Activated naive CD8-positive, alpha-beta T cell treated with anti-CD3 and anti-CD28 coated beads, Interleukin-2, amount 10 ng/mL, durations not matched to agents 7 days and 5 days (primary cell): ENCODE measurements at regions not wholly inside any gene's neighbourhood (a gene's known extent, or its start where the extent isn't known, plus 50 kb on each side); places are given as distances from the start of the nearest gene placed in this dataset.
"Not testable (repeated sequence)": the region's sequence is repeated elsewhere in the genome, so short reads cannot be mapped to it uniquely, and the experiment has no call there.

Source experiments
- ATAC-seq: fragments of 150-1000 bp; cut with Tn5 transposase; one replicate; pipeline ENCODE4 v1.10.0; 2021; ENCODE audit warnings: low read depth, moderate library complexity
- POLR2A ChIA-PET: fragments of 350-600 bp; sonication (Branson Sonifier 250); formaldehyde crosslinking; loops from one replicate; lab custom pipeline; 2021; ENCODE audit warnings: antibody characterized with exemption; lab: Charles Lee
- DNase-seq: peaks from one replicate; pipeline ENCODE4 v3.0.0; 2021
- H3K27ac Mint-ChIP-seq: one replicate; pipeline ENCODE4 v1.8.0; 2022; ENCODE audit warnings: mild to moderate bottlenecking, mixed read lengths
- H3K27me3 Mint-ChIP-seq: one replicate; pipeline ENCODE4 v1.8.0; 2022; ENCODE audit warnings: mild to moderate bottlenecking, moderate library complexity, mixed read lengths
- H3K36me3 Mint-ChIP-seq: one replicate; pipeline ENCODE4 v1.8.0; 2021; ENCODE audit warnings: mild to moderate bottlenecking, mixed read lengths
- H3K4me1 Mint-ChIP-seq: one replicate; pipeline ENCODE4 v1.8.0; 2021; ENCODE audit warnings: mixed read lengths
- H3K4me3 Mint-ChIP-seq: one replicate; pipeline ENCODE4 v1.8.0; 2022; ENCODE audit warnings: mild to moderate bottlenecking, moderate library complexity, mixed read lengths
- H3K9me3 Mint-ChIP-seq: one replicate; pipeline ENCODE4 v1.8.0; 2021; ENCODE audit warnings: mixed read lengths

DNA sequence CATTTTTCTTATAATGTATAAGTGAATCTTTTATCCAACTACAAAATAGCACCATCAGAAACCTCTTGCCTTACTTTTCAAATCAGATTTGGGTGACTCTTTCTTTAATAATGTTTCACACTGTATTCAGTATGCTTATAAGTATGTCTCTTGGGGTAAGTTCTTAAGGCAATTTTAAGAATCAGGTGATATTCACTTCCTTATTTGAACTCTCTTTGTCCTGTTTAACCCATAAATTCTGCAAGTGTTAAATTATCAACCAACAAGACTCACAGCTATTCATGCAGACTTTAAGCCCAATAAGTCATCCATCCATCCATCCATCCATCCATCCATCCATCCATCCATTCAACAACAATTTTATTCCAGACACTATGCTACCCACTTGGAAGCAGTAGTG is 142.7 kb upstream of the FBXL17 start:
- Mint-ChIP-seq H3K4me1 (no peaks in the 10 kb centered on the region), H3K27ac (no peak overlapping the region), H3K9me3 (peaks cover 4% of the 10 kb centered on the region), H3K4me3 (no peak overlapping the region), H3K27me3 (peaks cover 7% of the 10 kb centered on the region), H3K36me3 (no peaks in the 10 kb centered on the region)
- no peak for ATAC-seq
- POLR2A ChIA-PET: no interaction called here
- DNase-seq: no peak

DNA sequence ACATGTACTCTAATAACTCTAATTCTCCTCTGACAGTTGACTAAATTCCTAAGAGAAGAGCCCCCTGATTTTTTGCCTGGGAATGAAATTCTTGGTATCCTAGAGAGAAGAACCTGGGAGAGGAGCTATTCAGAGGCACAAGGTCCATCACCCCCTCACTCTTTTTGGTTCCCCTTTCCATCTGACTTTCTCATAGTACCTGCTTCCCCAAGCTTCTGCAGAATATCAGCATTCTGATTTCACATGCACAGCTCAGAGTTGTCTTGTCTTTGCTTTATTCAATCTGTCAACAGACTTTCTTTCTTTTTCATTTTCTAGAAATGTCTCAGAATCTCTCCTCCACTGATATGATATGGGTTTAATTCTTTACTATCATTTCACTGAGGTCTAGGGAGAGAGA is 141.5 kb upstream of the FBXL17 start:
- Mint-ChIP-seq H3K4me3 (no peak overlapping the region), H3K36me3 (no peaks in the 10 kb centered on the region), H3K27me3 (peaks cover 7% of the 10 kb centered on the region), H3K4me1 (no peaks in the 10 kb centered on the region), H3K27ac (no peak overlapping the region), H3K9me3 (peaks cover 4% of the 10 kb centered on the region)
- DNase-seq (no peak), ATAC-seq (no peak)
- POLR2A ChIA-PET: no interaction called here

GRCh38 chr5:108521841-108522506 is 140.1 kb upstream of the FBXL17 start:
- H3K4me1 Mint-ChIP-seq: no peaks in the 10 kb centered on the region

GRCh38 chr5:108521011-108521700 is 139.3 kb upstream of the FBXL17 start:
- Mint-ChIP-seq H3K9me3 (no peaks in the 10 kb centered on the region), H3K4me3 (no peak overlapping the region), H3K27me3 (peaks cover 7% of the 10 kb centered on the region), H3K4me1 (no peaks in the 10 kb centered on the region), H3K36me3 (no peaks in the 10 kb centered on the region), H3K27ac (no peak overlapping the region)
- POLR2A ChIA-PET: no interaction called here
- no peak for DNase-seq
- ATAC-seq: no peak

More at GRCh38 chr5:108521841-108522506, 140.1 kb upstream of the FBXL17 start:
- ATAC-seq (no peak), DNase-seq (no peak)
- Mint-ChIP-seq H3K4me3 (no peak overlapping the region), H3K27ac (no peak overlapping the region), H3K9me3 (peaks cover 4% of the 10 kb centered on the region), H3K36me3 (no peaks in the 10 kb centered on the region), H3K27me3 (peaks cover 7% of the 10 kb centered on the region)
- POLR2A ChIA-PET: no interaction called here

DNA sequence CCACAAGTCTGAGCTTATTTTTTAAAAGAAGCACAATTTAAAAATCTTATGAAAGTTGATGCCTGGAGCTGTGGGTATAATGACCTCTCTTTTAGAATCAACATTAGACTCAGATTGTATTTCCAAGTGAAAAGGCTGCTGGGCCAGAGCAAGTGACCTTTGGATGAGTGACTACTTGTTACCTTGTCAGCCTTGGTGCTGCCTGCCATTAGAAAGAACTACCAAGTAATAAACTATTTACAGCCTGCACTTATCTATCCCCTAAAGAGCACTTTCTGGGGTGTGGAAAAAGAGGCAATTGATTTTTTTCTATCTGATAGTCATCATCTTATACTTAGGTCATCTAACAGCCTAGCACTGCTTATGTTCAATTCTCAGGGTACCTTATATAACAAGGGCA is 134.9 kb upstream of the FBXL17 start:
- DNase-seq: no peak
- peaks cover 1% of the 10 kb centered on the region for H3K9me3 Mint-ChIP-seq
- POLR2A ChIA-PET: no interaction called here
- ATAC-seq: no peak
- peaks cover 17% of the 10 kb centered on the region for H3K27me3 Mint-ChIP-seq
- H3K36me3 Mint-ChIP-seq: no peaks in the 10 kb centered on the region
- H3K4me1 Mint-ChIP-seq: no peaks in the 10 kb centered on the region
- H3K4me3 Mint-ChIP-seq: no peak overlapping the region
- no peak overlapping the region for H3K27ac Mint-ChIP-seq

DNA sequence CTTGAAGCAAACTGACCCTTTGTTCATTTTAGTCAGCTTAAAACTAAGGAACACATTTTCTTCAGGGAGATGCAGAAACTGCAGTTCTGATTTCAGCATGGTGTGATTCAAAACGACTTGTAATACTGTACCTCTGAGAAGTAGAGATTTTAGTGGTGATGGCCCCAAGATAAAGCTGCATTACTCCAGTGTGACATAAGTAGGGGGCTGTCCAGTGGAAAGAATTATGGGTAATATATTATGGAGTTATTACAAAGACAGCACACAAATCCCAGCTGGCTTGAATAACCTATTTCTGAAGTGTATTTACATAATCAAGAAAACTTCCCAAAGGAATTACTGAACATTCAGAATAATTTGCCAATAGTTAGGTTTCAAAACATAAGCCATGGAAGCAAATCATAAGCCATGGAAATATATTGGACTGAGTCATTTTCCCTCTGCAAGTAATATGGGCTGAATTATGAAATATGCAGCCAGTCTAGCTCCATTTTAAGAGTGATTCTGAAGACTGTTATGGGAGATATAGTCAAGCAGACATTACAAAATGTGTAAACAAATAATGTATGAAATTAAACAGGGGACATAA is 133.7 kb upstream of the FBXL17 start:
- Mint-ChIP-seq H3K4me3 (no peak overlapping the region), H3K36me3 (no peaks in the 10 kb centered on the region), H3K4me1 (no peaks in the 10 kb centered on the region), H3K27me3 (peaks cover 21% of the 10 kb centered on the region), H3K9me3 (peaks cover 1% of the 10 kb centered on the region), H3K27ac (no peak overlapping the region)
- DNase-seq (no peak), ATAC-seq (no peak)
- POLR2A ChIA-PET: no interaction called here

DNA sequence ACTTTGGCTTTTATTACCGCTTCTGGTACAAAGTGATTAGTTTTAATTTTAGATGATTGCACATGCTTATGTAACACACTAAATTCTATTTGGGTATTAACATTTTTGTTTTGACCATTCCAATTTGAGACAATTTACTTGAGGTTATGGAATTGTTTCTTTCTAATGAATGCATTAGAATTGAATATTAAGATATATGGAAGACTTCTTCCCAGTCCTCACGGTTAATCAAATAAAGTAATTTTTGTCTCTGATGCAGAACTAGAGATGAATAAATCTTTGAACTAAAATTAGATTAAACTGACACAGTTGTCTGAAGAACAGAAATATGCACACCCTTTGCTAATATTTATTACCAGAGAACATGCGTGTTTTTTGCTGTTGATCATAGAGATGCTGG is 127.1 kb upstream of the FBXL17 start:
- H3K36me3 Mint-ChIP-seq: no peaks in the 10 kb centered on the region

DNA sequence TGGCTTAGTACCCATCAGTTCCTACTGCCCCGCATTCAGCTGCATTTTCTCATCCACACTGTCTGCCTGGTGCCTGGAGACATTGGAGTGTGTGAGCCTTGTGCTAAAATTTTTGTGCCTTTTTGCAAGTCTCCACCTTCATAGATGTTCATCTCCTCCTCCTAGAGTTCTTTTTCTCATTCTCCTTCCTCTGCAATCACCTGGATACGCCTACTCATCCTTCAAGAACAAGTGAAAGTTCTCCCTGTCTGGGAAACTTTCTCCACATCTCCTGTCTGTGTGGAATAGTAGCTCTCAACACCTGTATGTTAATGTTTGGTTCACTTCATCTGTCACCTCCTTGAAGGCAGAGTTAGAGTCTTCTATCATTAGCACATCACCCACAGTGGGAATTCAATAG is 125.7 kb upstream of the FBXL17 start:
- no peak for ATAC-seq
- Mint-ChIP-seq H3K36me3 (no peaks in the 10 kb centered on the region), H3K27me3 (peaks cover 9% of the 10 kb centered on the region), H3K4me1 (no peaks in the 10 kb centered on the region), H3K4me3 (no peak overlapping the region), H3K9me3 (peaks cover 1% of the 10 kb centered on the region), H3K27ac (no peak overlapping the region)
- POLR2A ChIA-PET: no interaction called here
- no peak for DNase-seq

More for the DNA sequence above, 127.1 kb upstream of the FBXL17 start:
- H3K9me3 Mint-ChIP-seq: peaks cover 1% of the 10 kb centered on the region
- no peak for ATAC-seq
- peaks cover 21% of the 10 kb centered on the region for H3K27me3 Mint-ChIP-seq
- H3K4me1 Mint-ChIP-seq: no peaks in the 10 kb centered on the region
- H3K4me3 Mint-ChIP-seq: no peak overlapping the region
- no peak overlapping the region for H3K27ac Mint-ChIP-seq
- POLR2A ChIA-PET: no interaction called here
- DNase-seq: no peak

DNA sequence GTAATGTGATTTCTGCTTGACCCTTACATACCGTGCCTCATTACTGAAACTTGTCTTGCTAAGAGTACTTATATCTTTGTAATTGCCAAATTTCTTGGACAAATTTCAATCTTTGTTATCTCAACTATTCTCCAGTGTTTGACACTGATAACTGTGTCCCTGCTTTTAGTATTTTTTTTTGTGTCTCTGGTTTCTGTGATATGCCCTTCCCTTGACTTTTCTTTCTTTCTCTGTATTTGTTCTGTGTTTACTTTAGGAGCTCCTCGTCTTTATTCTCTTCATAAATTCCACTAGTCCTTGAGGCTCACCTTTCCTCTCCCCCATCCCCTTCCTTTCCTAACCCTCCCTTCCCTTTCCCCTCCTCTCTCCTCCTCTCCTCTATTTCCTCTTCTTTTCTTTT is 123.7 kb upstream of the FBXL17 start:
- Mint-ChIP-seq H3K27me3 (no peaks in the 10 kb centered on the region), H3K9me3 (peaks cover 5% of the 10 kb centered on the region), H3K4me3 (no peak overlapping the region), H3K27ac (no peak overlapping the region), H3K36me3 (no peaks in the 10 kb centered on the region), H3K4me1 (no peaks in the 10 kb centered on the region)
- ATAC-seq (no peak), DNase-seq (no peak)
- POLR2A ChIA-PET: no interaction called here

- H3K9me3 Mint-ChIP-seq: peaks cover 5% of the 10 kb centered on the region
- no peak overlapping the region for H3K4me3 Mint-ChIP-seq
- no peaks in the 10 kb centered on the region for H3K27me3 Mint-ChIP-seq
- POLR2A ChIA-PET: no interaction called here
- no peaks in the 10 kb centered on the region for H3K36me3 Mint-ChIP-seq
- no peak overlapping the region for H3K27ac Mint-ChIP-seq
- no peak for DNase-seq
- no peak for ATAC-seq
- H3K4me1 Mint-ChIP-seq: no peaks in the 10 kb centered on the region
These were observed 123.1 kb upstream of the FBXL17 start for GRCh38 chr5:108504974-108505373.

- no peaks in the 10 kb centered on the region for H3K36me3 Mint-ChIP-seq
- POLR2A ChIA-PET: no interaction called here
- DNase-seq: no peak
- ATAC-seq: no peak
- peaks cover 10% of the 10 kb centered on the region for H3K9me3 Mint-ChIP-seq
- H3K27me3 Mint-ChIP-seq: no peaks in the 10 kb centered on the region
- H3K4me3 Mint-ChIP-seq: no peak overlapping the region
- H3K27ac Mint-ChIP-seq: no peak overlapping the region
- no peaks in the 10 kb centered on the region for H3K4me1 Mint-ChIP-seq
These were observed 122.1 kb upstream of the FBXL17 start for GRCh38 chr5:108503986-108504385.

GRCh38 chr5:108495615-108496014 is 113.7 kb upstream of the FBXL17 start:
- DNase-seq, H3K36me3 Mint-ChIP-seq, H3K4me1 Mint-ChIP-seq, ATAC-seq, H3K9me3 Mint-ChIP-seq, H3K4me3 Mint-ChIP-seq, POLR2A ChIA-PET, H3K27me3 Mint-ChIP-seq, H3K27ac Mint-ChIP-seq: not testable (repeated sequence)

DNA sequence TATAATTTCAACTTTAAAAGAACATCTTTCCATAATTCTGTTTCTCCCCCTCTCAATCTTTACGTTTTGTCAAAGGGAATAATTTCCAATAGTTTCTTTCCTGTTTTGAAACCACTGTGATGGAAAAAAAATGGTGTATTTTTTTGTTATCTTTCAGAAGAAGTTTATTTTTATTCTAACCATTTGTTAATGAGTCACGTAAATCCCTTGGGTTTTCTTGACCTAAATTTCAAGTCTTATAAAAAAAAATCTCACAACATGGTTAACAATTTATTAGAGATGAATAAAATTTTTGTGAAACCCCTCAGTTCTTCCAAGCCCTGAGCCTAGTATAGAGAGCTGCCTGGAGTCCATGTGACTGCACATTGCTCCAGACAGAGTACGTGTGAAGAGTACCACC is 106.1 kb upstream of the FBXL17 start:
- no peak overlapping the region for H3K4me3 Mint-ChIP-seq
- no peaks in the 10 kb centered on the region for H3K4me1 Mint-ChIP-seq
- H3K27ac Mint-ChIP-seq: no peak overlapping the region
- DNase-seq (no peak), ATAC-seq (no peak)
- H3K27me3 Mint-ChIP-seq: peaks cover 5% of the 10 kb centered on the region
- no peaks in the 10 kb centered on the region for H3K36me3 Mint-ChIP-seq
- POLR2A ChIA-PET: no interaction called here
- no peaks in the 10 kb centered on the region for H3K9me3 Mint-ChIP-seq

- DNase-seq (no peak), ATAC-seq (no peak)
- Mint-ChIP-seq H3K27ac (no peak overlapping the region), H3K4me1 (no peaks in the 10 kb centered on the region), H3K27me3 (peaks cover 8% of the 10 kb centered on the region), H3K9me3 (no peaks in the 10 kb centered on the region), H3K36me3 (no peaks in the 10 kb centered on the region), H3K4me3 (no peak overlapping the region)
- POLR2A ChIA-PET: no interaction called here
These were observed 102.1 kb upstream of the FBXL17 start for GRCh38 chr5:108484035-108484434.
